ENCODE measurements at regions not wholly inside any gene's neighbourhood (a gene's known extent, or its start where the extent isn't known, plus 50 kb on each side); places are given as distances from the start of the nearest gene placed in this dataset.

- TF ChIP-seq CTCF (IDR thresholded peaks at IDR 0.05) (no peak), POLR2A (IDR thresholded peaks at IDR 0.05) (no peak)
Observed at GRCh38 chr15:47950447-47950846, 170.3 kb upstream of the SLC24A5 start.
